HepG2 (cell line): ENCODE measurements at regions not wholly inside any gene's neighbourhood (a gene's known extent, or its start where the extent isn't known, plus 50 kb on each side); places are given as distances from the start of the nearest gene placed in this dataset.
A peak's percentile ranks its signal among the peaks of the same experiment; 100 is the strongest.

Experiments used
- ARHGAP35 ChIP-seq: sonication (generic); formaldehyde crosslinking; IDR thresholded peaks from 2 replicates; pipeline ENCODE4 v1.9.0; 2022; ENCODE audit warnings: mild to moderate bottlenecking, inconsistent platforms, moderate library complexity, missing genetic modification reagents, borderline replicate concordance
- ATF3 ChIP-seq: sonication (generic); formaldehyde crosslinking; IDR thresholded peaks from 2 replicates; pipeline ENCODE4 v1.4.0; 2020; ENCODE audit warnings: missing genetic modification reagents
- DPF2 ChIP-seq: sonication (generic); formaldehyde crosslinking; IDR thresholded peaks from 2 replicates; pipeline ENCODE4 v1.4.0; 2020; ENCODE audit warnings: mild to moderate bottlenecking, low read depth, missing genetic modification reagents, borderline replicate concordance
- DZIP1 ChIP-seq: sonication (generic); formaldehyde crosslinking; IDR thresholded peaks from 2 replicates; pipeline ENCODE4 v1.5.0; 2020; ENCODE audit warnings: mild to moderate bottlenecking, missing genetic modification reagents
- FOXJ3 ChIP-seq: sonication (generic); formaldehyde crosslinking; IDR thresholded peaks from 2 replicates; pipeline ENCODE4 v1.4.0; 2020; ENCODE audit warnings: missing genetic modification reagents, mild to moderate bottlenecking, borderline replicate concordance
- HDAC1 ChIP-seq: sonication (generic); formaldehyde crosslinking; IDR thresholded peaks from 2 replicates; pipeline ENCODE4 v1.5.1; 2020; ENCODE audit warnings: mild to moderate bottlenecking, missing genetic modification reagents
- HOXA7 ChIP-seq: sonication (generic); formaldehyde crosslinking; IDR thresholded peaks from 2 replicates; pipeline ENCODE4 v1.8.1; 2022; ENCODE audit warnings: mild to moderate bottlenecking, missing genetic modification reagents, moderate library complexity
- MEIS2 ChIP-seq: sonication (generic); formaldehyde crosslinking; IDR thresholded peaks from 2 replicates; pipeline ENCODE4 v1.9.0; 2021; ENCODE audit warnings: mild to moderate bottlenecking, missing genetic modification reagents
- MTA3 ChIP-seq: sonication (generic); formaldehyde crosslinking; IDR thresholded peaks from 2 replicates; pipeline ENCODE4 v1.4.0; 2020; ENCODE audit warnings: missing genetic modification reagents
- MXD1 ChIP-seq: sonication (generic); formaldehyde crosslinking; IDR thresholded peaks from 2 replicates; pipeline ENCODE4 v1.4.0; 2020; ENCODE audit warnings: mild to moderate bottlenecking, missing genetic modification reagents
- NAIF1 ChIP-seq: sonication (generic); formaldehyde crosslinking; IDR thresholded peaks from 2 replicates; pipeline ENCODE4 v1.5.0; 2020; ENCODE audit warnings: mild to moderate bottlenecking, missing genetic modification reagents, borderline replicate concordance
- SIX1 ChIP-seq: sonication (generic); formaldehyde crosslinking; IDR thresholded peaks from 2 replicates; pipeline ENCODE4 v1.4.0; 2020; ENCODE audit warnings: missing genetic modification reagents, borderline replicate concordance
- STAT5B ChIP-seq: sonication (generic); formaldehyde crosslinking; IDR thresholded peaks from 2 replicates; pipeline ENCODE4 v1.4.0; 2020; ENCODE audit warnings: missing genetic modification reagents
- THRA ChIP-seq: sonication (generic); formaldehyde crosslinking; IDR thresholded peaks from 2 replicates; pipeline ENCODE4 v1.4.0; 2020; ENCODE audit warnings: missing genetic modification reagents, borderline replicate concordance
- ZNF253 ChIP-seq: sonication (generic); formaldehyde crosslinking; IDR thresholded peaks from 2 replicates; pipeline ENCODE4 v1.8.0; 2022; ENCODE audit warnings: mild to moderate bottlenecking, missing genetic modification reagents, borderline replicate concordance
- ZNF460 ChIP-seq: sonication (generic); formaldehyde crosslinking; IDR thresholded peaks from 2 replicates; pipeline ENCODE4 v1.5.1; 2020; ENCODE audit warnings: missing genetic modification reagents, mild to moderate bottlenecking, borderline replicate concordance
- ZNF513 ChIP-seq: sonication (generic); formaldehyde crosslinking; conservative IDR thresholded peaks from 2 replicates; pipeline ENCODE4 v1.5.0; 2020; ENCODE audit warnings: missing genetic modification reagents
- ZNF761 ChIP-seq: sonication (generic); formaldehyde crosslinking; conservative IDR thresholded peaks from 2 replicates; pipeline ENCODE4 v1.4.0; 2020; ENCODE audit warnings: mild to moderate bottlenecking, missing genetic modification reagents
- ZSCAN30 ChIP-seq: sonication (generic); formaldehyde crosslinking; IDR thresholded peaks from 2 replicates; pipeline ENCODE4 v1.5.0; 2020; ENCODE audit warnings: mild to moderate bottlenecking, missing genetic modification reagents
- ZSCAN5A ChIP-seq: sonication (generic); formaldehyde crosslinking; IDR thresholded peaks from 2 replicates; pipeline ENCODE4 v1.8.0; 2022; ENCODE audit warnings: mild to moderate bottlenecking, missing genetic modification reagents, borderline replicate concordance

- no peak for TF ChIP-seq ZNF513 (CRISPR knock-in tag)
- no peak for TF ChIP-seq MXD1 (CRISPR knock-in tag)
- TF ChIP-seq HOXA7 (CRISPR knock-in tag): no peak
- no peak for TF ChIP-seq NAIF1
- no peak for TF ChIP-seq ARHGAP35 (CRISPR knock-in tag)
- TF ChIP-seq STAT5B: no peak
- TF ChIP-seq ZNF761: no peak
- no peak for TF ChIP-seq MTA3 (CRISPR knock-in tag)
- TF ChIP-seq ZNF460 (CRISPR knock-in tag): no peak
- no peak for TF ChIP-seq DZIP1
- 0 out of 2 replicates have a peak, but pooled peaks have one; percentile 55 for TF ChIP-seq SIX1
- peak; percentile 65 for TF ChIP-seq MEIS2 (CRISPR knock-in tag)
- no peak for TF ChIP-seq ZNF253
- peak; percentile 89; the same call in 1 of the 2 replicates for TF ChIP-seq FOXJ3 (CRISPR knock-in tag)
- no peak for TF ChIP-seq ZSCAN30 (CRISPR knock-in tag)
- TF ChIP-seq ZSCAN5A (CRISPR knock-in tag): no peak
- TF ChIP-seq THRA: peak; percentile 79
- TF ChIP-seq DPF2 (CRISPR knock-in tag): peak; percentile 70; the same call in 1 of the 2 replicates
- TF ChIP-seq ATF3: no peak
- TF ChIP-seq HDAC1 (CRISPR knock-in tag): no peak
Observed at GRCh38 chr7:12941512-12941911, 254.1 kb downstream of the ARL4A start (continued).
